ENCODE measurements at regions not wholly inside any gene's neighbourhood (a gene's known extent, or its start where the extent isn't known, plus 50 kb on each side); places are given as distances from the start of the nearest gene placed in this dataset.

- Histone ChIP-seq H3K27me3 (replicated peaks) (no peaks in the 10 kb centered on the region), H3K27ac (no peak overlapping the region)
- in situ Hi-C loops (cut with HindIII; ENCODE audit: low pct_ligation_motif_present, low sequenced_read_pairs) = no loop called here
These were observed 199.4 kb downstream of the CYRIA start for GRCh38 chr2:16466133-16466820.

GRCh38 chr2:16464641-16465040 is 201.0 kb downstream of the CYRIA start:
- TF ChIP-seq CTCF (IDR thresholded peaks at IDR 0.05; ENCODE audit: low read depth, low read length, missing control alignments) = no peak
- in situ Hi-C loops (cut with HindIII; ENCODE audit: low pct_ligation_motif_present, low sequenced_read_pairs) = no loop called here
- H3K27me3 ChIP-seq (replicated peaks) = no peaks in the 10 kb centered on the region
- no peak overlapping the region for H3K4me3 ChIP-seq (ENCODE audit: low read depth, low read length)
- no peaks in the 10 kb centered on the region for H3K36me3 ChIP-seq (replicated peaks)
- DNase-seq = no peak
- no peak overlapping the region for H3K27ac ChIP-seq

More at GRCh38 chr2:16466133-16466820, 199.4 kb downstream of the CYRIA start:
- no peak for DNase-seq
- Histone ChIP-seq H3K4me3 (ENCODE audit: low read depth, low read length) (no peak overlapping the region), H3K36me3 (replicated peaks) (no peaks in the 10 kb centered on the region)
- TF ChIP-seq CTCF (IDR thresholded peaks at IDR 0.05; ENCODE audit: low read depth, low read length, missing control alignments) = no peak

- Histone ChIP-seq H3K4me3 (ENCODE audit: low read depth, low read length) (no peak overlapping the region), H3K27me3 (replicated peaks) (no peaks in the 10 kb centered on the region), H3K36me3 (replicated peaks) (no peaks in the 10 kb centered on the region), H3K27ac (no peak overlapping the region)
- in situ Hi-C loops (cut with HindIII; ENCODE audit: low pct_ligation_motif_present, low sequenced_read_pairs) = no loop called here
- DNase-seq = no peak
- TF ChIP-seq CTCF (IDR thresholded peaks at IDR 0.05; ENCODE audit: low read depth, low read length, missing control alignments) = no peak
These were observed 202.7 kb downstream of the CYRIA start for GRCh38 chr2:16462958-16463357.

GRCh38 chr2:16461672-16462071 is 204.0 kb downstream of the CYRIA start:
- DNase-seq = no peak
- in situ Hi-C loops (cut with HindIII; ENCODE audit: low pct_ligation_motif_present, low sequenced_read_pairs) = no loop called here
- H3K27me3 ChIP-seq (replicated peaks) = no peaks in the 10 kb centered on the region
- no peak for TF ChIP-seq CTCF (IDR thresholded peaks at IDR 0.05; ENCODE audit: low read depth, low read length, missing control alignments)
- H3K4me3 ChIP-seq (ENCODE audit: low read depth, low read length) = no peak overlapping the region
- no peaks in the 10 kb centered on the region for H3K36me3 ChIP-seq (replicated peaks)
- no peak overlapping the region for H3K27ac ChIP-seq

- no peak for TF ChIP-seq CTCF (IDR thresholded peaks at IDR 0.05; ENCODE audit: low read depth, low read length, missing control alignments)
- H3K4me3 ChIP-seq (ENCODE audit: low read depth, low read length) = no peak overlapping the region
- DNase-seq = no peak
- H3K27ac ChIP-seq = no peak overlapping the region
- in situ Hi-C loops (cut with HindIII; ENCODE audit: low pct_ligation_motif_present, low sequenced_read_pairs) = no loop called here
- H3K27me3 ChIP-seq (replicated peaks) = no peaks in the 10 kb centered on the region
- H3K36me3 ChIP-seq (replicated peaks) = no peaks in the 10 kb centered on the region
These were observed 206.0 kb downstream of the CYRIA start for GRCh38 chr2:16459606-16460005.

GRCh38 chr2:16454621-16455020 is 211.0 kb downstream of the CYRIA start:
- H3K4me3 ChIP-seq (ENCODE audit: low read depth, low read length) = no peak overlapping the region

More at GRCh38 chr2:16454621-16455020, 211.0 kb downstream of the CYRIA start:
- in situ Hi-C loops (cut with HindIII; ENCODE audit: low pct_ligation_motif_present, low sequenced_read_pairs) = no loop called here
- TF ChIP-seq CTCF (IDR thresholded peaks at IDR 0.05; ENCODE audit: low read depth, low read length, missing control alignments) = no peak
- H3K27ac ChIP-seq = no peak overlapping the region
- no peaks in the 10 kb centered on the region for H3K36me3 ChIP-seq (replicated peaks)
- no peaks in the 10 kb centered on the region for H3K27me3 ChIP-seq (replicated peaks)
- DNase-seq = no peak

Data from brain microvascular endothelial cell (primary cell).